Parathyroid adenoma (tissue), 2 donors: ENCODE measurements at regions not wholly inside any gene's neighbourhood (a gene's known extent, or its start where the extent isn't known, plus 50 kb on each side); places are given as distances from the start of the nearest gene placed in this dataset.

ENCODE experiments used
- H2AFZ ChIP-seq: fragments of 300-600 bp; sonication (generic); one replicate; pipeline ENCODE4 v1.7.0; 2017; ENCODE audit warnings: antibody characterized with exemption, mild to moderate bottlenecking
- H3K27ac ChIP-seq: fragments of 300-600 bp; sonication (generic); one replicate; pipeline ENCODE4 v1.7.0; 2017
- H3K27me3 ChIP-seq: fragments of 300-600 bp; sonication (generic); one replicate; pipeline ENCODE4 v1.7.0; 2017; ENCODE audit warnings: low read length; ENCODE audit not compliant: control insufficient read depth, insufficient read depth
- H3K36me3 ChIP-seq: fragments of 300-600 bp; sonication (generic); one replicate; pipeline ENCODE4 v1.7.0; 2017; ENCODE audit warnings: low read length; ENCODE audit not compliant: control insufficient read depth, insufficient read depth
- H3K4me1 ChIP-seq: fragments of 300-600 bp; sonication (generic); one replicate; pipeline ENCODE4 v1.7.0; 2017; ENCODE audit warnings: control low read depth
- H3K4me2 ChIP-seq: fragments of 300-600 bp; sonication (generic); one replicate; pipeline ENCODE4 v1.7.0; 2017; ENCODE audit warnings: low read length
- H3K4me3 ChIP-seq: fragments of 300-600 bp; sonication (generic); one replicate; pipeline ENCODE4 v1.7.0; 2017; ENCODE audit warnings: low read depth, low read length
- H3K79me2 ChIP-seq: fragments of 300-600 bp; sonication (generic); one replicate; pipeline ENCODE4 v1.7.0; 2017; ENCODE audit warnings: control low read depth
- H3K9ac ChIP-seq: fragments of 300-600 bp; sonication (generic); one replicate; pipeline ENCODE4 v1.7.0; 2017; ENCODE audit warnings: mild to moderate bottlenecking
- H3K9me3 ChIP-seq: fragments of 300-600 bp; sonication (generic); one replicate; pipeline ENCODE4 v1.7.0; 2017; ENCODE audit warnings: low read length; ENCODE audit not compliant: control insufficient read depth
- TF ChIP-seq, protein P1 (sequence below): fragments of 300-600 bp; sonication (generic); IDR thresholded peaks from one replicate; pipeline ENCODE4 v1.7.0; 2017; ENCODE audit warnings: antibody characterized with exemption, mild to moderate bottlenecking
- donor health status: primary hyperparathyroidism.

DNA sequence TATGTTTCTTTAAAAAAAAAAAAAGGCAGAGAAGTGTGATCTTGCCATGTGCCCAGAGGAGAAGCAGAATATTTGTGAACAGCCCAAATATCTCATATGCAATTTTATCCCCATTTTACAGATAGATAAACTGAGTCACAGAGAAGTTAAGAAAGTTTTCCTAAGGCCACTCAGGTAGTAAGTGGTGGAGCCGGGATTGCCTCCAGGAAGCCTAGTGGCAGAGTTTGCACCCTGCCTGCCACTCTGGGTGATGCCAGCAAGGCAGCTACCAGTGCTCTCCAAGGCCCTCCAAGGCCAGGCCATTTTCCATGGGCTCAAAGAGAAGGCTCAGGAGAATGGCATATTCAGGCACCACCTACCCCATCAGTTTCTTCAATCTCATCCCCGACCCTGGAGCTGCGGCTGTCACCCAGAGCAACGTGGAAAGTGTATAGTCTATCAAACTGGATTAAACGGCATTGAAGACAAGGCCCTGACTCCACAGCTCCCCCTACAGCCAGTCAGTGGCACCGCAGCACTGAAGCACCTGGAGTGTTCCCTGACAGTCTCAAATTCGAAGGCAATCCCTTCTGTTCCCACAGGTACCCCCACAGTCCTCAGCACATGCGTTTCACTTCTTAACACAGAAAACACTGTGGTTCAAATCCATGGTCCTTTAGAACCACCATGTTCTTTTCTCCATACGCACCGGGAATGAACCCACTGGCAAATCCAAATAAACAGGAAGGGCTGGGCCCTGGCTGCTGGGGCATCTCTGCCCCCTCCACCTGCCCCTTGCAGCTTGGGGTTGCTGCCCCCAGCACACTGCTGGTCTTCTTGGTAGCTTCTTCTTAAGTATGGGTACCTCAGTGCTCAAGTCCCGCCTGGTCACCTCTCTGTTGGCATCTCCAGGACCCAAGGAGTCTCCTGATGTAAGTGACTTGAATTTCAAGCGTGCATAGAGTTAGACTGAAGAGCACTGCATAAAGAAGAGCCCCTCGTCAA, 175.3 kb downstream of the INHBB start:
- Histone ChIP-seq H3K9me3 (no peaks in the 10 kb centered on the region), H3K79me2 (no peaks in the 10 kb centered on the region), H3K27ac (no peak overlapping the region), H3K27me3 (peaks cover 4% of the 10 kb centered on the region), H3K4me2 (no peak overlapping the region), H3K9ac (no peak overlapping the region), H2AFZ (no peak overlapping the region), H3K4me1 (no peaks in the 10 kb centered on the region), H3K36me3 (no peaks in the 10 kb centered on the region), H3K4me3 (no peak overlapping the region)
- TF ChIP-seq, protein P1, sequence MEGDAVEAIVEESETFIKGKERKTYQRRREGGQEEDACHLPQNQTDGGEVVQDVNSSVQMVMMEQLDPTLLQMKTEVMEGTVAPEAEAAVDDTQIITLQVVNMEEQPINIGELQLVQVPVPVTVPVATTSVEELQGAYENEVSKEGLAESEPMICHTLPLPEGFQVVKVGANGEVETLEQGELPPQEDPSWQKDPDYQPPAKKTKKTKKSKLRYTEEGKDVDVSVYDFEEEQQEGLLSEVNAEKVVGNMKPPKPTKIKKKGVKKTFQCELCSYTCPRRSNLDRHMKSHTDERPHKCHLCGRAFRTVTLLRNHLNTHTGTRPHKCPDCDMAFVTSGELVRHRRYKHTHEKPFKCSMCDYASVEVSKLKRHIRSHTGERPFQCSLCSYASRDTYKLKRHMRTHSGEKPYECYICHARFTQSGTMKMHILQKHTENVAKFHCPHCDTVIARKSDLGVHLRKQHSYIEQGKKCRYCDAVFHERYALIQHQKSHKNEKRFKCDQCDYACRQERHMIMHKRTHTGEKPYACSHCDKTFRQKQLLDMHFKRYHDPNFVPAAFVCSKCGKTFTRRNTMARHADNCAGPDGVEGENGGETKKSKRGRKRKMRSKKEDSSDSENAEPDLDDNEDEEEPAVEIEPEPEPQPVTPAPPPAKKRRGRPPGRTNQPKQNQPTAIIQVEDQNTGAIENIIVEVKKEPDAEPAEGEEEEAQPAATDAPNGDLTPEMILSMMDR: peak; percentile 57

DNA sequence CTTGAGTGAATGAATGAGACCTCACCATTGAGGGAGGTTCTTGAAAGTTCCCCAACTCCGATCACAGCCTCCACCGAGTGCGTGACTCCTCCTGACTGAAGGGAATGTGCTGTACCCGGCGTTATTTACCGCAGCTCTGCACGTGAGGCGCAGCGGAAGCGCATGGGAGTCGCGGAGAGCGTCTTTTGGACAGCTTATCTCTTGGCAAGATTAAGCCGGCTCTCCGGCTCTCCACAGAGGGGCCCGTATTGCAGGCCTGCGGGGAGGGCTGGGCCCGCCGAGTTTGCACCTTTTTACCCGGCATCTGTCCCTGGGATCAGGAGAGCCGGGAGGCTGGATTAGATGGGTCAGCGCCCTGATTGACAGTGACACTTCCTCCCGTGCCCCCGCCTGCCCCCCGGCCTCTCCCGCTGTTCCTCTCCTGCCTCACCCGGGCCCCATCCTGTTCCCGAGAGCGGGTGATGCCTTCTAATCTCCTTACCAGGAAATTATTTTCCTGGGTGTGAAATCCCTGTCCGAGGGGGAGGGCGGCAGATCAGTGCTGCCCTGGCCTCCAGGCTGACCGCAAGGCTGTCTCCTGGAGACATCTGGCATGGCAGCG, 176.3 kb downstream of the INHBB start:
- Histone ChIP-seq H3K9ac (no peak overlapping the region), H3K4me2 (no peak overlapping the region), H2AFZ (no peak overlapping the region), H3K27me3 (peaks cover 4% of the 10 kb centered on the region), H3K27ac (no peak overlapping the region), H3K4me1 (no peaks in the 10 kb centered on the region), H3K9me3 (no peaks in the 10 kb centered on the region), H3K36me3 (no peaks in the 10 kb centered on the region), H3K79me2 (no peaks in the 10 kb centered on the region), H3K4me3 (no peak overlapping the region)
- TF ChIP-seq, protein P1: no peak

DNA sequence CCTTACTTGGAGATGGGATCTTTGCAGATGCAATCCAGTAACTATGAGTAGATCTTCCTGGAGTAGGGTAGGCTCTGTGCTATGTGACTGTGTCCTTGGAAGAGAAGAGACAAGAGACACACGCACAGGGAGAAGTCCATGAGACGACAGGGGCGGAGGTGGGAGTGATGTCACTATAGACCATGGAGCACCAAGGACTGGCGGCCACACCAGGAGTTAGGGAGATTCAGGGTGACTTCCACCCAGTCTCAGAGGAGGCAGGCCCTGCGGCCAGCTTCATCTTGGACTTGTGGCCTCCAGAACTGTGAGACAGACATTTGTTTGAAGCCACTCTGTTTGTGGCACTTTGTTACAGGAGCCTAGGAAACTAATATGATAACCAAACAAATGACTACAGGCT, 177.8 kb downstream of the INHBB start:
- no peak overlapping the region for H3K4me3 ChIP-seq
- no peak overlapping the region for H3K4me2 ChIP-seq
- H3K9me3 ChIP-seq: no peaks in the 10 kb centered on the region
- TF ChIP-seq, protein P1: no peak
- H3K27ac ChIP-seq: no peak overlapping the region
- no peak overlapping the region for H3K9ac ChIP-seq
- H2AFZ ChIP-seq: no peak overlapping the region
- no peaks in the 10 kb centered on the region for H3K4me1 ChIP-seq
- peaks cover 4% of the 10 kb centered on the region for H3K27me3 ChIP-seq
- H3K79me2 ChIP-seq: no peaks in the 10 kb centered on the region
- no peaks in the 10 kb centered on the region for H3K36me3 ChIP-seq

DNA sequence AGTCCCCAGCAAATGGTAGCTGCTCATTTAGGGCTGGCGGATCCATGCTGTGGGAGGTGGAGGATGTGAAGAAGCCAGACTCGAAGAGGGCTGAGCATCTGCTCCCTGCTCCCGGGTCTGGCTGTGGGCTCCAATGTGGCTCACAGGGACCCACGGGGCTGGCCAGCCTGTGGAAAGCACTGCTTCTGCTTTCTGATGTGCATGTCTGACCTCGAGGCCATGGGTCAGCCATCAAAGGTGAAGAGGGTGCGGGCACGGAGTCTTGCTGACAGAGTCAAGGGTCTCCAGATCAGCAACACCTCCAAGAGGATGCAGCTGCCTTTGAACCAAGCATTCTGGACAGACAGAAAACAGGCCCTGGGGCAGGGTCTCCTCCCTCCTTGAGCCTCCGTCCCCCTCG, 178.2 kb downstream of the INHBB start:
- TF ChIP-seq, protein P1: no peak
- no peak overlapping the region for H3K27ac ChIP-seq
- peaks cover 4% of the 10 kb centered on the region for H3K27me3 ChIP-seq
- H3K79me2 ChIP-seq: no peaks in the 10 kb centered on the region
- no peak overlapping the region for H3K4me2 ChIP-seq
- no peak overlapping the region for H3K4me3 ChIP-seq
- H2AFZ ChIP-seq: no peak overlapping the region
- H3K4me1 ChIP-seq: no peaks in the 10 kb centered on the region
- H3K9ac ChIP-seq: no peak overlapping the region
- no peaks in the 10 kb centered on the region for H3K36me3 ChIP-seq
- no peaks in the 10 kb centered on the region for H3K9me3 ChIP-seq
